Calu3 (cell line): ENCODE measurements at regions not wholly inside any gene's neighbourhood (a gene's known extent, or its start where the extent isn't known, plus 50 kb on each side); places are given as distances from the start of the nearest gene placed in this dataset.

ENCODE experiments used
- BruUV-seq: library from RNA; stranded (reverse); fragments of 400-500 nt; replicated peaks from 2 replicates; lab custom pipeline; 2021; lab: Mats Ljungman, UMichigan
- CTCF ChIA-PET: fragments of 300-600 bp; sonication (Branson Sonifier 250); formaldehyde crosslinking; loops from one replicate; lab custom pipeline; 2022; ENCODE audit warnings: antibody characterized with exemption; lab: Charles Lee
- DNase-seq: peaks from one replicate; pipeline ENCODE4 v3.0.0; 2022
- H3K27ac Mint-ChIP-seq: one replicate; pipeline ENCODE4 v1.8.0; 2022; ENCODE audit warnings: mixed read lengths; ENCODE audit not compliant: unreplicated experiment
- H3K27me3 Mint-ChIP-seq: one replicate; pipeline ENCODE4 v1.8.0; 2022; ENCODE audit warnings: mixed read lengths; ENCODE audit not compliant: unreplicated experiment
- H3K36me3 Mint-ChIP-seq: one replicate; pipeline ENCODE4 v1.8.0; 2022; ENCODE audit warnings: mild to moderate bottlenecking, moderate library complexity, mixed read lengths; ENCODE audit not compliant: insufficient read depth, unreplicated experiment
- H3K4me1 Mint-ChIP-seq: one replicate; pipeline ENCODE4 v1.8.0; 2022; ENCODE audit warnings: mild to moderate bottlenecking, low read depth, mixed read lengths; ENCODE audit not compliant: unreplicated experiment
- H3K4me3 Mint-ChIP-seq: one replicate; pipeline ENCODE4 v1.8.0; 2022; ENCODE audit warnings: mild to moderate bottlenecking, low read depth, moderate library complexity, mixed read lengths; ENCODE audit not compliant: unreplicated experiment
- H3K9me3 Mint-ChIP-seq: one replicate; pipeline ENCODE4 v1.8.0; 2022; ENCODE audit warnings: low read depth, mixed read lengths; ENCODE audit not compliant: unreplicated experiment
- intact Hi-C: fragments of 100-400 bp; cut with micrococcal nuclease; formaldehyde crosslinking; loops from one replicate; pipeline ENCODE4 v1.10.0; 2022; ENCODE audit not compliant: unreplicated experiment
- TF ChIP-seq, protein P1 (sequence below): fragments of 200-600 bp; IDR thresholded peaks from one replicate; pipeline ENCODE4 v1.8.0; 2022; ENCODE audit warnings: antibody characterized with exemption; ENCODE audit not compliant: unreplicated experiment

DNA sequence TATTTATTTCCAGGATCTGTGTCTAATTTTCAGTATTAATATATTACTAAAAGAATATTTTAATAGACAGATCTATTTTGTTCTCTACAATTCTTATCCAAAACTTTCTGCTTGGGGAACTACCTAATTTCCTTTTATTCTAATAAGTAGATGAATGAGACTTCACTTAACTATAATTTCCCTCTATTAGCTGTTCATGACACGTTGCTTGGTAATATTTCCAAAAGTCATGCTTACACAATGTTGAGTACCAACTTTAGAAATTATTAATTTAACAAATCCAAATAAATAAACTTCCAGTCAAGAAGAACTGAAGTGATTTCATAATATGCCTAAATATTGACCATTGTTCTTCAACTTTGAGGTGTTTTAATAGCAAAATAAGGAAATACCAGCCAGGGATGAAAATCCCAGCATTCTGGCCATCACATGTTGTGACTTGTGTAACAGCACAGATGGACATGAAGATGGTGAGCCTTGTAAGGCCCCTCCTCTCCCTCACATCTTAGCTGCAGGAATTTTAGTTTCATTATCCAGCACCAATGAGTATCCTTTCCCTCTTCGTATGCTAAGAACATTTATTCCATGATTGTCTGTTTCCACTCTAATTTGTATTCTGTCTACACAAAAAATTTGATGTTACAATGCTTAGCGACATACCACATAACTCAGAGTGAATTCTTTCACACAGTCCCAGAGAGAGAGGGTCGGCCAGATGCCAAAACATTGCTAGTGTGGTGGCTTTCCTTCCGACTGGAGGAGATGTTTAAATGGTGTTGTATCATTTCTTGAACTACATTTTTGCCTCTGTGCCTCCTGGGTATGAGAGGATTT lies 137.5 kb downstream of the FOXA2 start:
- no peak for DNase-seq

DNA sequence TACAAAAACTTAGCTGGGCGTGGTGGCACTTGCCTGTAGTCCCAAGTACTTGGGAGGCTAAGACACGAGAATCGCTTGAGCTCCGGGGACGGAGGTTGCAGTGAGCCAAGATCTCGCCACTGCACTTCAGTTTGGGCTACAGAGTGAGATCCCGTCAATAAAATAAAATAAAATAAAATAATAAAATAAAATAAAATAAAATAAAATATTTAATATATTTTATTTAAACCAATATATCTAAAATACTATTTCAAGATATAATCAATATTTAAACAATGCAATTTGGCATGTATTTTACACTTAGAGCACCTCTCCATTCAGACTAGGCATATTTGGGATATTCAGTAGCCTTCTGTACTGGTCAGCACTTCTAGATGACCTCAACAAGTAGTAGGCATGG lies 142.1 kb downstream of the FOXA2 start:
- Mint-ChIP-seq H3K27ac (no peak overlapping the region), H3K36me3 (no peaks in the 10 kb centered on the region), H3K9me3 (no peaks in the 10 kb centered on the region), H3K4me3 (no peak overlapping the region), H3K4me1 (no peaks in the 10 kb centered on the region), H3K27me3 (no peaks in the 10 kb centered on the region)
- no TSS peak for BruUV-seq
- no peak for DNase-seq
- CTCF ChIA-PET: no interaction called here
- TF ChIP-seq, protein P1, sequence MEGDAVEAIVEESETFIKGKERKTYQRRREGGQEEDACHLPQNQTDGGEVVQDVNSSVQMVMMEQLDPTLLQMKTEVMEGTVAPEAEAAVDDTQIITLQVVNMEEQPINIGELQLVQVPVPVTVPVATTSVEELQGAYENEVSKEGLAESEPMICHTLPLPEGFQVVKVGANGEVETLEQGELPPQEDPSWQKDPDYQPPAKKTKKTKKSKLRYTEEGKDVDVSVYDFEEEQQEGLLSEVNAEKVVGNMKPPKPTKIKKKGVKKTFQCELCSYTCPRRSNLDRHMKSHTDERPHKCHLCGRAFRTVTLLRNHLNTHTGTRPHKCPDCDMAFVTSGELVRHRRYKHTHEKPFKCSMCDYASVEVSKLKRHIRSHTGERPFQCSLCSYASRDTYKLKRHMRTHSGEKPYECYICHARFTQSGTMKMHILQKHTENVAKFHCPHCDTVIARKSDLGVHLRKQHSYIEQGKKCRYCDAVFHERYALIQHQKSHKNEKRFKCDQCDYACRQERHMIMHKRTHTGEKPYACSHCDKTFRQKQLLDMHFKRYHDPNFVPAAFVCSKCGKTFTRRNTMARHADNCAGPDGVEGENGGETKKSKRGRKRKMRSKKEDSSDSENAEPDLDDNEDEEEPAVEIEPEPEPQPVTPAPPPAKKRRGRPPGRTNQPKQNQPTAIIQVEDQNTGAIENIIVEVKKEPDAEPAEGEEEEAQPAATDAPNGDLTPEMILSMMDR: no peak
- intact Hi-C loops: no loop called here

More for the DNA sequence above, 137.5 kb downstream of the FOXA2 start:
- intact Hi-C loops: no loop called here
- BruUV-seq: no TSS peak
- no peaks in the 10 kb centered on the region for H3K27me3 Mint-ChIP-seq
- no peaks in the 10 kb centered on the region for H3K9me3 Mint-ChIP-seq
- no peak overlapping the region for H3K4me3 Mint-ChIP-seq
- TF ChIP-seq, protein P1: no peak
- CTCF ChIA-PET: no interaction called here
- no peak overlapping the region for H3K27ac Mint-ChIP-seq
- no peaks in the 10 kb centered on the region for H3K36me3 Mint-ChIP-seq
- H3K4me1 Mint-ChIP-seq: no peaks in the 10 kb centered on the region

DNA sequence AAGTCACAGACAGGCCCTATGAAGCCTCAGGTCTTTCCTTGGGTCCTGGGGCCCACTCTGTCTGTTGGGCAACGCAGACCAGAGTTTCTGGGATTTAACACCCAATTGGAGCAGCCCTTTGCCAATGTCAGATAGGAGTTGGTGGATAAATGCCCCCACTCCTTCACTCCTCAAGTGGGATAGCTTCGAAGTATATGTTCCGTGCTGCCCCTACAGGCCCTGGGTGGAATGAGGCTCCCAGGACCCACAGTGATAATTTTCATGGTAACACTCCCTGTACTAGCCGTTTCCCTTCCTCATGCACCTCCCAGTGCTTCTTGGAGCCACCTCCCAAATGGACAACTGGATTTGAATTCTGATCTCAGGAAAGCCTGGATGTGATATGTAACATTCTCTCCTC lies 145.4 kb downstream of the FOXA2 start:
- CTCF ChIA-PET: no interaction called here
- Mint-ChIP-seq H3K4me3 (no peak overlapping the region), H3K4me1 (no peaks in the 10 kb centered on the region), H3K9me3 (no peaks in the 10 kb centered on the region), H3K27me3 (no peaks in the 10 kb centered on the region), H3K36me3 (no peaks in the 10 kb centered on the region), H3K27ac (no peak overlapping the region)
- BruUV-seq: no TSS peak
- TF ChIP-seq, protein P1: no peak
- intact Hi-C loops: no loop called here
- DNase-seq: no peak

DNA sequence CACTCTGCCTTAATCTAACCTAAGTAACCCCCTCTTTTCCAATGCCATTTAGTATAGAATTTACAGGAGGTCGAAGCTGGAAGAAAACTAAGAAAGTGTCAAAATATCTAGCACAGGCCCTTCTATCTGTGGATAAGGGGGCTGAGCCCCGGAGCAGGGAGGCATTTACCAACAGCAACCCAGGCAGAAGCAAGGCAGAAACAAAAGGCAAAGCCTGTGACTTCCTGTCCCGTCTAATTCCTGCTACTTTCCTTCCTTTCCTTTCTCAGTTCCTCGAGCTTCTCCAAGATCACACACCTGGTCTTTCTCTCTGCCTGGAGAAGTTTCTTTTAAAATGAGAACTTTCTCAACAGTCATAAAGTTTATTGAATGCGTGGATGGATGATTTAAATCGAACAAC lies 146.0 kb downstream of the FOXA2 start:
- CTCF ChIA-PET: no interaction called here
- TF ChIP-seq, protein P1: no peak
- no TSS peak for BruUV-seq
- Mint-ChIP-seq H3K27me3 (no peaks in the 10 kb centered on the region), H3K27ac (no peak overlapping the region), H3K4me1 (no peaks in the 10 kb centered on the region), H3K36me3 (no peaks in the 10 kb centered on the region), H3K4me3 (no peak overlapping the region), H3K9me3 (no peaks in the 10 kb centered on the region)
- no peak for DNase-seq
- intact Hi-C loops: no loop called here
